ENCODE measurements at regions not wholly inside any gene's neighbourhood (a gene's known extent, or its start where the extent isn't known, plus 50 kb on each side); places are given as distances from the start of the nearest gene placed in this dataset.

DNA sequence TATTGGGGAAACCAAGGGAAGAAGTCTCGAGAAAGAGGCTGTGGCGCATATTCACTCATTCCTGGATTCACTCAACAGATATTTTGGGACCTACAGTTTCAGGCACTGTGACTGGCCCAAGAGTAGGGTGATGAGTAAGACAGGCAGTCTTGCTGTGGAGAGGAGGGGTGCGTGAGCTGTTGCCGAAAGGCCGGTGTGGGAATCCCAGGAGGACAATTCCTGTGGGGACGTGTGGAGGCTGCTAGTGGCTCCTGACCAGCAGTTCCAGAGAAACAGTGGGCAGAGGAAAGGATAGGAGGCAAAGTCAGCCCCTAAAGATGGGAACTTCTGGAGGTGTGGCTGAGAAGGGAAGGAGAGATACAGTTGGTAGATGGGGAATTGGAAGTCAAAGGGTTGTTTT is 59.3 kb upstream of the GRB10 start:
- Histone ChIP-seq H3K4me3 (ENCODE audit: low read depth, low read length, poor library complexity, severe bottlenecking) (no peak overlapping the region), H3K36me3 (ENCODE audit: insufficient read depth, low read length, poor library complexity, severe bottlenecking) (no peaks in the 10 kb centered on the region), H3K9me3 (ENCODE audit: low read depth, low read length, poor library complexity, severe bottlenecking) (peaks cover 11% of the 10 kb centered on the region), H3K4me1 (ENCODE audit: insufficient read depth, low read length, poor library complexity, severe bottlenecking) (no peaks in the 10 kb centered on the region), H3K27ac (ENCODE audit: low read depth, low read length, poor library complexity, severe bottlenecking) (no peak overlapping the region), H3K27me3 (replicated peaks; ENCODE audit: insufficient read depth, low read depth, low read length, poor library complexity) (no peaks in the 10 kb centered on the region)
- no peak for DNase-seq (ENCODE audit: low spot score)
- no TSS peak for BruUV-seq (replicated peaks)
- POLR2A ChIA-PET (ENCODE audit: low non-redundant PET), result no interaction called here
- TF ChIP-seq, protein P1, sequence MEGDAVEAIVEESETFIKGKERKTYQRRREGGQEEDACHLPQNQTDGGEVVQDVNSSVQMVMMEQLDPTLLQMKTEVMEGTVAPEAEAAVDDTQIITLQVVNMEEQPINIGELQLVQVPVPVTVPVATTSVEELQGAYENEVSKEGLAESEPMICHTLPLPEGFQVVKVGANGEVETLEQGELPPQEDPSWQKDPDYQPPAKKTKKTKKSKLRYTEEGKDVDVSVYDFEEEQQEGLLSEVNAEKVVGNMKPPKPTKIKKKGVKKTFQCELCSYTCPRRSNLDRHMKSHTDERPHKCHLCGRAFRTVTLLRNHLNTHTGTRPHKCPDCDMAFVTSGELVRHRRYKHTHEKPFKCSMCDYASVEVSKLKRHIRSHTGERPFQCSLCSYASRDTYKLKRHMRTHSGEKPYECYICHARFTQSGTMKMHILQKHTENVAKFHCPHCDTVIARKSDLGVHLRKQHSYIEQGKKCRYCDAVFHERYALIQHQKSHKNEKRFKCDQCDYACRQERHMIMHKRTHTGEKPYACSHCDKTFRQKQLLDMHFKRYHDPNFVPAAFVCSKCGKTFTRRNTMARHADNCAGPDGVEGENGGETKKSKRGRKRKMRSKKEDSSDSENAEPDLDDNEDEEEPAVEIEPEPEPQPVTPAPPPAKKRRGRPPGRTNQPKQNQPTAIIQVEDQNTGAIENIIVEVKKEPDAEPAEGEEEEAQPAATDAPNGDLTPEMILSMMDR (conservative IDR thresholded peaks at IDR 0.05; ENCODE audit: low read depth, low read length), result no peak
- TF ChIP-seq EZH2 (IDR thresholded peaks at IDR 0.05; ENCODE audit: borderline replicate concordance, low read depth, low read length, poor library complexity, severe bottlenecking), result no peak
- intact Hi-C loops (cut with micrococcal nuclease; ENCODE audit: unreplicated experiment), result no loop called here
- CTCF ChIA-PET, result no interaction called here

DNA sequence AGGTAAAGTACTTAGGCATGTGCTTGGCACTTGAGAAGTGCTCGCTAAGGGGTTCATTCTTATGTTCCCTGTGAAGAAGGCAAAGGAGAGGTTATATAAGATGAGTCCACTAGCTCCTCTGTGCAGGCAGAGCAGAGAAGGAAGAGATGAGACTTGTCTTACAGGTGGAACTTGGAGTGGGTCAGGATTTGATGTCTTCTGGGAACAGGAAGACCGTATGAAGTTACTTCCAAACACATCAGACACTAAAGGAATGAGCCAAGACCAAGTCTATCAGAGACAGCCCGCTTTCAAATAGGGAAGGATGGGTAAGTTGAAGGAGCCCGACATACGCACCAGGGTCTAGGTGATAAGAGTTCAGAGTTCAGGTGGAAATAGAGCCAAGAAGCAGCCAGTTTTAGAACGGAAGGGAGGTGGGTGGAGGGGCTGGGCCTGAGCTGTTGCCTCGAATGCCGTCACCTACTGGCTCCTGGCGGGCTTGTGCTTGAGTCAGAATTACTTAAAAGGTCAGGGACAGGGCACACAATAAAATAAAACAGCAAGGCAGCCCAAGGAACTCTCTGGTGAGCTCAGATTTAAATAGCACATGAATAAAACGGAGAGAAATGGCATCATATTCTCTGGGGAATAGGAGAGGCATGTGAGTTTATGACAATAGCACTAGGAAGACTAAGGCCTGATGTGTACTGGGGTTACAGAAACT is 56.1 kb upstream of the GRB10 start:
- H3K27ac ChIP-seq (ENCODE audit: low read depth, low read length, poor library complexity, severe bottlenecking), result no peak overlapping the region
- H3K4me3 ChIP-seq (ENCODE audit: low read depth, low read length, poor library complexity, severe bottlenecking), result no peak overlapping the region
- no peak for DNase-seq (ENCODE audit: low spot score)
- intact Hi-C loops (cut with micrococcal nuclease; ENCODE audit: unreplicated experiment), result no loop called here
- ChIA-PET POLR2A (ENCODE audit: low non-redundant PET) (no interaction called here), CTCF (no interaction called here)
- no peaks in the 10 kb centered on the region for H3K4me1 ChIP-seq (ENCODE audit: insufficient read depth, low read length, poor library complexity, severe bottlenecking)
- H3K36me3 ChIP-seq (ENCODE audit: insufficient read depth, low read length, poor library complexity, severe bottlenecking), result no peaks in the 10 kb centered on the region
- no TSS peak for BruUV-seq (replicated peaks)
- peaks cover 5% of the 10 kb centered on the region for H3K9me3 ChIP-seq (ENCODE audit: low read depth, low read length, poor library complexity, severe bottlenecking)
- H3K27me3 ChIP-seq (replicated peaks; ENCODE audit: insufficient read depth, low read depth, low read length, poor library complexity), result no peaks in the 10 kb centered on the region
- TF ChIP-seq, protein P1 (conservative IDR thresholded peaks at IDR 0.05; ENCODE audit: low read depth, low read length), result no peak
- TF ChIP-seq EZH2 (IDR thresholded peaks at IDR 0.05; ENCODE audit: borderline replicate concordance, low read depth, low read length, poor library complexity, severe bottlenecking), result no peak

DNA sequence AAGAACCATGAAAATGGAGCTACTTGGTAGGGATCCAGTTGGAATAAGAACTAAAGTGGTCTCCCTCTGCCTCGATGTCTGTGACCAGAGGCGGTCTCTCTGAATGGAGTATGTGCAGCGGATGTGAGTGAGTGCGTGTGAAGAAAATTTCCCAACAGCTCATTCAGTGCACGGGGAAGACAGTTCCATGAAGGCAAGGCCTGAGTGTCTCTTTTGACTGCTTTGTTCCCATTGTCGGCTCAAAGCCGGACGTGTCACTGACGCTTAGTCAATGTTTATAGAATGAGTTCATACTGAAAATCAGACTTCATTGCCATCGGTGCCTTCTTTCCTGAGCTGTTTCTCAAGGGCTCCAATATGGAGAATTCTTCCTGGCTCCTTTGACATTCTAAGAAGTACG is 55.3 kb upstream of the GRB10 start:
- H3K36me3 ChIP-seq (ENCODE audit: insufficient read depth, low read length, poor library complexity, severe bottlenecking), result no peaks in the 10 kb centered on the region
- peaks cover 5% of the 10 kb centered on the region for H3K9me3 ChIP-seq (ENCODE audit: low read depth, low read length, poor library complexity, severe bottlenecking)
- no peak overlapping the region for H3K27ac ChIP-seq (ENCODE audit: low read depth, low read length, poor library complexity, severe bottlenecking)
- H3K27me3 ChIP-seq (replicated peaks; ENCODE audit: insufficient read depth, low read depth, low read length, poor library complexity), result no peaks in the 10 kb centered on the region
- H3K4me3 ChIP-seq (ENCODE audit: low read depth, low read length, poor library complexity, severe bottlenecking), result no peak overlapping the region
- CTCF ChIA-PET, result no interaction called here
- POLR2A ChIA-PET (ENCODE audit: low non-redundant PET), result no interaction called here
- no peaks in the 10 kb centered on the region for H3K4me1 ChIP-seq (ENCODE audit: insufficient read depth, low read length, poor library complexity, severe bottlenecking)
- no TSS peak for BruUV-seq (replicated peaks)
- TF ChIP-seq EZH2 (IDR thresholded peaks at IDR 0.05; ENCODE audit: borderline replicate concordance, low read depth, low read length, poor library complexity, severe bottlenecking), result no peak
- TF ChIP-seq, protein P1 (conservative IDR thresholded peaks at IDR 0.05; ENCODE audit: low read depth, low read length), result no peak
- DNase-seq (ENCODE audit: low spot score), result no peak
- intact Hi-C loops (cut with micrococcal nuclease; ENCODE audit: unreplicated experiment), result no loop called here
